AG20443 (cell line): ENCODE measurements at regions not wholly inside any gene's neighbourhood (a gene's known extent, or its start where the extent isn't known, plus 50 kb on each side); places are given as distances from the start of the nearest gene placed in this dataset.
"Not testable (repeated sequence)": the region's sequence is repeated elsewhere in the genome, so short reads cannot be mapped to it uniquely, and the experiment has no call there.

Source experiments
- DNase-seq: peaks from one replicate; pipeline ENCODE4 v3.0.0; 2012; ENCODE audit warnings: low spot score, mixed read lengths

DNA sequence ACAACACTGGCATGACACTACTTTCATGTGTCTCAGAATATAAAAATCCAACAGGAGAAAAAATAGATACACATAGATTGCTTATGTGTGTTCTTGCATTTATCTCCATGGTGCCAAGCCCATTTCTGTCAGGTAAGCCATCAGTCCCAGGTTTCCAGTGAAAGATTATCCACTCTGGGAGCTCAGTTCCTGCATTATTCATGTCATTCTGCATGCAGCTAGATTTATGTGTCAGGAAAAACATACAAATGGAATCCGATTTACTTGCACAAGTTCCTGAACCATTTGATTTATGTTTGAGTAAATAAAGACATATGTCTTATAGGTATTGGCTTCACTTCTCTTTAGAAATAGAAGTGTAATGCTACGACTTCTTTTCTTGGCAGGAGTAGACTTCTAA is 569.7 kb downstream of the KCNJ2 start:
- DNase-seq = no peak

GRCh38 chr17:70746574-70746973 is 577.2 kb downstream of the KCNJ2 start:
- DNase-seq = not testable (repeated sequence)

DNA sequence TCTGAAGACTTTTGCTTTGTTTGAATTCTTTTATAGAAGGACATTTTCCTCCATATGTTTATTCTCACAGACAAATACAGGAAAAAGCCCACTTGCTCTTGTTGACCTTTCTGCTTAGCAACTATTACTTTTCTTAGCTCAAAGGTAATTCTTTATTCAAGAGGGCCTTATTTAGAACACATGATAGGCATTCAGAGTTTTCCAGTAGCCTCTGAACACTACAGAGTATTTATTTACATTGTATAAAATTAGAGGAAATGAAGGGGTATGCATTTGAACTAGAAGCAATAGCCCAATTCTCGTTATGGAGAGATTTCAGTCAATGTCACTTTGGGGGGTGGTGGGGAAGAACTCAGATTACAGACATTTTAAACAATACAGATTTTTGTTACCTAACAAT is 581.7 kb downstream of the KCNJ2 start:
- DNase-seq = no peak

DNA sequence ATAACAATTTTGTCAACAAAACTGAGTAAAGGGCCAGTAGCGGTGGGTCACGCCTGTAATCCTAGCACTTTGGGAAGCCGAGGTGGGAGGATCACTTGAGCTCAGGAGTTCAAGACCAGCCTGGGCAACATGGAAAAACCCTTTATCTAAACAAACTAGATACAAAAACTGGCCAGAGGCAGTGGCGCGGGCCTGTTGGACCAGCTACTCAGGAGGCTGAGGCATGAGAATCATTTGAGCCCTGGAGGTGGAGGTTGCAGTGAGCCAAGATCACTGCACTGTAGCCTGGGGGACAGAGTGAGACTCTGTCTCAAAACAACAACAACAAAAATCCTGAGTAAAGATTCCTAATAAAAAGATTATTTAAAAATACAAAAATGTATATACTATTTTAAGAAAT is 583.1 kb downstream of the KCNJ2 start:
- not testable (repeated sequence) for DNase-seq

GRCh38 chr17:70752966-70753467 is 583.7 kb downstream of the KCNJ2 start:
- no peak for DNase-seq

DNA sequence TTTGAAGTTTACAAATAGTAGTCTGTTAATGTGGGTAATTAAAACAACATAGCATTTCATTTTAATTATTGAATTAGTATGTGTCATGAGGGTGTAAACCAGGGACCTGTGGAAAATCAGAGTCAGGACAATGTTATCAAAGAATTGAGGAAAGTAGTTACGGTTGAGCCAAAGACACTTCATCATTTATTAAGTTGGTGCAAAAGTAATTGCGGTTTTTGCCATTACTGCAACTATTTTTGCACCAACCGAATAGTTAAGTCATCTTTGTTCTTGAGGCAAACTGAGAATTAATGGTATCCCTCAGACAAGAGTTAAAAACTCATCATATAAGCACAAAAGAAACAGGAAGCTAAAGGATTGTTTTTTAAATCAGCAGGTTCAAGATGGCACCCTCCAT is 593.7 kb downstream of the KCNJ2 start:
- no peak for DNase-seq

DNA sequence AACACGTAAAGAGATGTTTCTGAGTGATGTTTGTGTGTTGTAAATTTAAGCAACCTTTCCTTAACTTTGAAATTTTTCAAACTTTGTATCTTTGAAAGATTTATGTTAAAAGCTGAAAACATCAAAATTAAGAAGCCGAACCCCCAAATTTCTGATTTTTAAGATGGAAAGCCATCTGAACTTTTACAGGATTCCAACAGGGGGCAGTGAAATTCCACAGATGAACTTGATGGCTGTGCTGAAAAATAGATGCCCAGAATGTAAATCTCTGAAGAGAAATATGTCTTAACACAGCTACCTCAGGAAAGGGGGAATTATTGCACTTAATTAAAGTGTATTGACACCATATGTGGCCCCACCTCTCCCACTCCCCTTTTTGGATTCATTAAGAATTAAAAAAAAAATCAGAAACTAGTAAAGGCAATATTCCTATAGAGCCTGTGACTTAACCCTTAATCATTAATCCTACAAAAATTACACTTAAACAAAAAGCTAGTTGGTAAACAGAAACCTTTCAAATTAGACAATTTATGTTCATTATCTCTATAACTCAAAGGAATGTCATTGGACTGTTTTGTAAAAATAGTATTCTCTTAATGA is 597.9 kb downstream of the KCNJ2 start:
- DNase-seq = peak; percentile 47

- no peak for DNase-seq
Observed at GRCh38 chr17:70769956-70770355, 600.6 kb downstream of the KCNJ2 start.

DNA sequence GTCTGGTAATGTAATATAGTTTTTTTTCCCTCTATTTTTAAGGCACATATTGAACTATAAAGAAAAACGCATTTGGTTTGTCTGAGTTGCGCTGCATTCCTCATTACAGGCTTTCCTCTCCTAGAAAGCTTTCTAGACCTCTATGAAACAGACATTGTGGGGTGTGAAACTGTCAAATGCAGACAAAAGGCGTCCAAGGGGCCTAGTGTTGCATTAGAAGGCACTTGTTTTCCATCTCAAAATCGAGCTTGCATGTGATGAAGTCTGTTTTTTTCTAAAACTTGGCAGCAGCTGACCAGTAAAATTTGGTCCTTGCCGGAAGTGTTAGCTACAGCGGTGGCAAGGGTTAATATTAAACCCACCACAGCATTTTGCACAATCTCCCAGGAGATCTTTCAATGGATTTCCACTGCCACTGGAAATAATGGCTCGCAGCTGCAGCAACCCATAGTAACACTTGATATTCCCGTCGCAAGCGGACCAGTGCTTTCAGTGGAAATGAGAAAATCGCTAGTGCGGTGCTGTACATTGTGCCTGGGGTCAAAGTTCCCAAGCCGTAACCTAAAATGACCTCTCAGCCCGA is 602.6 kb downstream of the KCNJ2 start:
- DNase-seq = no peak

GRCh38 chr17:70772761-70773160 is 603.4 kb downstream of the KCNJ2 start:
- DNase-seq = no peak

- no peak for DNase-seq
Observed at GRCh38 chr17:70773258-70773657, 603.9 kb downstream of the KCNJ2 start.

DNA sequence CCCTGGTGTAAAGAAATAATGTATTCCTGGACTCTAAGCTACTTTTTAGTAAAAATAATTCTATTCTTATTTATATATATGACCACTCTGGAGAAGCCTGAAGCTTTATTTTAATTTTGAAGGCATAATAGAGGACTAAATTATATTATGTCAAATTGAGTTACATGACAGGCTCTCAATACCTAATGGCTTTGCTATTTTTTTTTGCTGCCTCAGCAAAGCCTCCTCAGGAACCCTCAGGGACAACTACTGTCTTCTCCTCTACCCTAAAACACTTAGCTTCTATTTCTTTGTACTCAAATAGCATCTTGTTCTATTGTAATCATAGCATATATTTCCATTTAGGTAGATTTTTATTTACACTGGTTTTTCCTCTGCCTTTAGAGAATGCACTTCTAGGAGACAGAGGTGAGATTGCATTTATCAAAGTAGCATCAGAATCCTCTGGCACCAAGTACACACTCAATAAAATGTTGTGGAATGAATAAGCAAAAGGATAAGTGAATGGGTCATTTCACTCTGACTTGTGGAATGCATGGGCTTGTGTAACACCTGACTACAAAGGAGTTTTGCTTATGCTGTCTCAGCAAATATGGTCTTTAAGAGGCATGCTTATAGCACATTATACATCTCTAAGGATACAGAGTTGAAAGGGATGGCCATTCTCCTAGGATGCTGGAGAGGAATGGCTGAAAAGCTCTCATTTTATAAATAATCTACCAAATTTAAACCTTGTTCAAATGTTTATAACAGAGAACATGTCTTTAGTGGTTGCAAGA is 605.2 kb downstream of the KCNJ2 start:
- no peak for DNase-seq

DNA sequence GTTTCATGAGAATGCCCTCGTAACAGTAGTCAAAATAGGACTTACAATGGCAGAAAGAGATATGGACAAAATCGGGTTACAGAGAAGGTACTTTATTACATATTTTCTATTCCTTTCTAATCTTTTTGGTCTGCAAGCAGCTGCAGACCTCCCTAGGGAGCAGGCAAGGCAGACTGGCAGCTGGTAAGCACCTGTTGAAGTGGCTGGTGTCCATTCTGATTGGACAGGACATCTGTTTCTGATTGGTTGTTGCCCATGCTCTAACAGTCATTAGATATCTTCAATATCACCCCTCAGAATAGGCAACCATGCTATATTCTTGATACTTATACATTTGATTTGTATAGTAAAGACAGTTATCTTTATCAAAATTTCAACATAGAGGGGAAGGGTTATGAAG is 606.3 kb downstream of the KCNJ2 start:
- no peak for DNase-seq

GRCh38 chr17:70776441-70776840 is 607.1 kb downstream of the KCNJ2 start:
- DNase-seq = no peak

DNA sequence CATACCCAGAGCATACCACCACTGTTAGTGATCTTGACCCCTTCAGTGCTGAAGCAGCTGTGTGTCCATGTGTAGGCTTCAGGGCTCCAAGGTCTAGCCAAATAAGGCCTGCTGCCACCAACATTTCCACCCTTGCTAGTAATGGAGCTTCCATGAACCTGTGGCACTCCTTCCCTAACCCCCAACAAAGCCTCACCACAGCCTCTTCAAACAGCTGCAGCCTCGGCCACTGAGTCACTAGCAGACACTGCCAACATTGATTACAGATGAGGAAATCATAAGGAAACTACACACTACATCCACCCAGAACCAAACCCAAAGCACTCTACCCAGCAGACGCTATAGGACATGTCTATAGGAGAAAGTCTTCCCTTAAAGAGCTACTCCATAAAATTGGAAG is 610.7 kb downstream of the KCNJ2 start:
- peak; percentile 12 for DNase-seq

DNA sequence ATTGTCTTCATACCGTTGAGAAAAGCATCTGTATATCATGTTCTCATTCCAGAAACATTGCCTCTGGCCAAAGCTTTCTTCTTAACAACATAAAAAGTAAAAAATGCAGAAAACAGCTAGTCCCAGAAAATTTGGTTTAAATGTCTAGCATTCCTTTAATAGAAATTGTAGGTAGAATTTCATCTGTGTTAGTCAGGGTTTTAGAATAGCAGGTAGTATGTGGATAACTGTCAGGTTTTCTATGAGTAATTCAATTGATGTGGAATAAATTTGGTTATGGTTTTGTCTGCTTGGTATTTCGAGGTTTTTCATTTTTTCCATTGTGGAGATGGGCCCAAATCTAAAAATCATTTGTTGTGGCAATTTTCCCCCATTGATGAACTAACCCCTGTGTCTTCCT is 616.7 kb downstream of the KCNJ2 start:
- no peak for DNase-seq

GRCh38 chr17:70787721-70788300 is 618.5 kb downstream of the KCNJ2 start:
- no peak for DNase-seq

- DNase-seq = no peak
Observed at GRCh38 chr17:70791748-70792443, 622.6 kb downstream of the KCNJ2 start.

- no peak for DNase-seq
Observed at GRCh38 chr17:70794738-70795137, 625.4 kb downstream of the KCNJ2 start.

DNA sequence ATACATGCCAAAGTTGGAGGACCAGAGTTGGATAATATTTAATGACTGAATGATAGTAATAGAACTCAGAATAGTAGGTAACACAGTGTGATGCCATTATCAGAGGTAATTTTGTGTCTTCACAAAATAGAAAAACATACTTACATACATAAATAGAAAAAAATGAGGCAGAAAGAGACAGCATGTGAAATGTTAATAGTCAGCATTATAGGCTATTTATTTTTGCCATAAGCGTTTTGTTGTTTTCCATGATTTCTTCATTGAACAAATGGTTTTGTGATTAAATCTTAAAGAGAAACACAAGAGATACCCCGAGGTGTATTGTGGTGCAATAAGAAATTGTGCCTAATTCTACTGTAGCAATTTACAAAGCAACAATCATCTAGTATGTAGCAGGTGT is 626.3 kb downstream of the KCNJ2 start:
- no peak for DNase-seq

DNA sequence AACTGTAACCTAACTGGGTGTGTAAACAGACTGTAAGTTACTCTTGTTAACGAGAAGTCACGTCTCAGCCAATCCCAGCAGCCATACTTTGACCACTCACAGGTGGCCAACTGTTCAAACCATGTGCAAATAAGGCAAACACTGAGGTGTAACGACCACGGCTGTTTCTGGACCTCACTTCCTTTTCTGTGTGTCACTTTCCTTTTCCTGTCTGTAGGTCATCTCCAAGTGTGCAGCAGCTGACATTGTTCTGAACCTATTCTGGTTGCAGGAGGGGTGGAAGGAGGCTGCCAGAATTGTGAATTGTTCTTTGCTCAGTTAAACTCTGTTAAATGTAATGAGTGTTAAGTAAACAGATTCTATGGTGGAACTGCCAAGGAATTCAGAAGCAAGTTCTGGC is 627.4 kb downstream of the KCNJ2 start:
- no peak for DNase-seq

DNA sequence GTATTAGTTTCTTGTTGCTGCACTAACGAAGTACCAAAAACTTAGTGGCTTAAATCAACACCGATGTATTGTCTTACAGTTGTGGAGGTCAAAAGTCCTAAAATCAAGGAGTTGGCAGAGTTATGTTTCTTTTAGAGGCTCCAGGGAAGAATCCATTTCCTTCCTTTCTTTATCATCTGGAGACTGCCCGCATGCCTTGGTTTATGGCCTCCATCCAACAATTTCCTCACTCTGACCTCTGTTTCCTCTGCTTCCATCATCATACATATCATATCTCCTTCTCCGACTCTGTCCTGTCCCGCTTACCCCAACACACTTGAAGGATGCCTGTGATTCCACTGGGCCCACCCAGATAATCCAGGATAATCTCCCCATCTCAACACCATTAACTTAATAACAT is 627.8 kb downstream of the KCNJ2 start:
- DNase-seq = no peak
